AG04450 (cell line): ENCODE measurements at regions not wholly inside any gene's neighbourhood (a gene's known extent, or its start where the extent isn't known, plus 50 kb on each side); places are given as distances from the start of the nearest gene placed in this dataset.
A peak's percentile ranks its signal among the peaks of the same experiment; 100 is the strongest.

Source experiments
- CTCF ChIA-PET: fragments of 300-600, 350-600 bp; formaldehyde crosslinking; extraction: SDS; loops from one replicate; lab custom pipeline; 2022; ENCODE audit warnings: antibody characterized with exemption, inconsistent platforms; lab: Charles Lee
- POLR2A ChIA-PET: fragments of 350-600 bp; formaldehyde crosslinking; extraction: SDS; loops from one replicate; lab custom pipeline; 2021; ENCODE audit warnings: antibody characterized with exemption, inconsistent platforms; lab: Yijun Ruan, JAX
- DNase-seq: peaks from one replicate; pipeline ENCODE4 v3.0.0-alpha.2; 2011; ENCODE audit warnings: low read depth, low spot score
- H3K27ac ChIP-seq: one replicate; pipeline ENCODE4 v1.5.1; 2012; ENCODE audit warnings: low read depth, low read length, control low read depth
- H3K27me3 ChIP-seq: one replicate; pipeline ENCODE4 v1.6.0; 2012; ENCODE audit warnings: low read length; ENCODE audit not compliant: control insufficient read depth, insufficient read depth
- H3K4me3 ChIP-seq: 2 replicates; pipeline ENCODE4 v1.5.1; 2011; ENCODE audit warnings: mild to moderate bottlenecking, low read depth, low read length, control low read depth
- H3K9me3 ChIP-seq: 2 replicates; pipeline ENCODE4 v1.5.1; 2012; ENCODE audit warnings: low read length; ENCODE audit not compliant: control insufficient read depth, insufficient read depth
- TF ChIP-seq, protein P1 (sequence below): IDR thresholded peaks from 2 replicates; pipeline ENCODE4 v1.5.1; 2011; ENCODE audit warnings: low read depth, low read length, control low read depth, inconsistent platforms

DNA sequence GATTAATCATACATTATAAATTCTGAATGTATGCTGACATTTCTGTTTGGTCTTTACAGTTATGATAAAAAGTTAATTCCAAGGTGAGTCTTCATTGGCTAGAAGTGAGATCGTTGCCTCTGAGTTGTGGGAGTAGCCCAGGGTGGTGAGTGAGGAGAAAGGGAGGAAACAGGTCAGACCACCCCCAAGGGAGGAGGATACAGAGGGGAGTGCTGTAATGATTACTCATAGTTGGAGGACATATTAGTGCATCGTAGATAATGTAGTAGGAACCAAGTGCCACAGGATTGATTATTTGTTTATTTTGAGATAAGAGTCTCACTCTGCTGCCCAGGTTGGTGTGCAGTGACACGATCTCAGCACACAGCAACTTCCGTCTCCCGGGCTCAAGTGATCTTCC lies 672.2 kb downstream of the INHBA start:
- H3K27ac ChIP-seq = no peak overlapping the region
- H3K4me3 ChIP-seq = no peak overlapping the region
- ChIA-PET CTCF (no interaction called here), POLR2A (no interaction called here)
- TF ChIP-seq, protein P1, sequence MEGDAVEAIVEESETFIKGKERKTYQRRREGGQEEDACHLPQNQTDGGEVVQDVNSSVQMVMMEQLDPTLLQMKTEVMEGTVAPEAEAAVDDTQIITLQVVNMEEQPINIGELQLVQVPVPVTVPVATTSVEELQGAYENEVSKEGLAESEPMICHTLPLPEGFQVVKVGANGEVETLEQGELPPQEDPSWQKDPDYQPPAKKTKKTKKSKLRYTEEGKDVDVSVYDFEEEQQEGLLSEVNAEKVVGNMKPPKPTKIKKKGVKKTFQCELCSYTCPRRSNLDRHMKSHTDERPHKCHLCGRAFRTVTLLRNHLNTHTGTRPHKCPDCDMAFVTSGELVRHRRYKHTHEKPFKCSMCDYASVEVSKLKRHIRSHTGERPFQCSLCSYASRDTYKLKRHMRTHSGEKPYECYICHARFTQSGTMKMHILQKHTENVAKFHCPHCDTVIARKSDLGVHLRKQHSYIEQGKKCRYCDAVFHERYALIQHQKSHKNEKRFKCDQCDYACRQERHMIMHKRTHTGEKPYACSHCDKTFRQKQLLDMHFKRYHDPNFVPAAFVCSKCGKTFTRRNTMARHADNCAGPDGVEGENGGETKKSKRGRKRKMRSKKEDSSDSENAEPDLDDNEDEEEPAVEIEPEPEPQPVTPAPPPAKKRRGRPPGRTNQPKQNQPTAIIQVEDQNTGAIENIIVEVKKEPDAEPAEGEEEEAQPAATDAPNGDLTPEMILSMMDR = no peak
- H3K9me3 ChIP-seq = no peaks in the 10 kb centered on the region; the same call in 1 of the 2 replicates
- no peaks in the 10 kb centered on the region for H3K27me3 ChIP-seq
- no peak for DNase-seq

- Histone ChIP-seq H3K4me3 (no peak overlapping the region), H3K9me3 (no peaks in the 10 kb centered on the region), H3K27me3 (no peaks in the 10 kb centered on the region), H3K27ac (peak overlapping the region; percentile 79)
- DNase-seq = peak; percentile 86
- TF ChIP-seq, protein P1 = no peak
- ChIA-PET POLR2A (no interaction called here), CTCF (no interaction called here)
Measured at GRCh38 chr7:41029072-41029499, 673.8 kb downstream of the INHBA start.

- POLR2A ChIA-PET = no interaction called here
- Histone ChIP-seq H3K27ac (peak overlapping the region; percentile 79), H3K9me3 (no peaks in the 10 kb centered on the region), H3K27me3 (no peaks in the 10 kb centered on the region), H3K4me3 (no peak overlapping the region)
- DNase-seq = no peak
- CTCF ChIA-PET = no interaction called here
- TF ChIP-seq, protein P1 = no peak
Measured at GRCh38 chr7:41028580-41028979, 674.3 kb downstream of the INHBA start.

DNA sequence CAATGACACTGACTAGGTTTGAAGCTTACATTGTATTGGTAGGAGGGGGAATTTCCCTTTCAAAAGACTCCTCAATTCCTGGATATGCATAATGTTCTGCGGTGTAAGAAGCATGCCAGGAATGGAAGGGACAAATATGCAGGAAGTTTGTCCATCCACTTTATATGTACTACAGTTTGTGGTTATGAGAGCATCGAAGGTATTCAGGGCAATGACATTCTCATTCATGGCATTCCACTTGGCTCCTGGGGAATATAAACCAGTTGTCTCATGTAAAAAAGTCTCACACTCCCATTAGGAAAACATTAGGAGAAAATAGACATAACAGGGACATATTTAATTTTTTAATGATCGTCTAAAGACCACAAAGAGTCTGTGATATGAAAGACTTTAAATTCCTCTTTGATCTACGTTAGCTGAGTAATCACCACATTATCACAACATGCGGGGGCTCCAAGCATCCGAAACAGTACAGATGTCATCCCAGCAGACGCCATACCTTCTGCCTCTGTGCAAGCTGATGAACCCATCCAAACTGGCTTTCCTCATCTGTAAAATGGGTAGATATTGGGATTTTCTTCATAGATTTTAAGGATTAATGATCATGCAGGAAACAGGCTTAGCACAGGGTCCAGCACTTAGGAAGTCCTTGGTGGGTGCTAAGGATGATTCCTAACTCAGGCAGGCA lies 675.3 kb downstream of the INHBA start:
- TF ChIP-seq, protein P1 = no peak
- H3K9me3 ChIP-seq = 0 out of 2 replicates have a peak, but pooled peaks cover 3% of the 10 kb centered on the region
- peak; percentile 88 for DNase-seq
- ChIA-PET CTCF (no interaction called here), POLR2A (no interaction called here)
- H3K27me3 ChIP-seq = no peaks in the 10 kb centered on the region
- peak overlapping the region; percentile 74 for H3K27ac ChIP-seq
- H3K4me3 ChIP-seq = no peak overlapping the region

GRCh38 chr7:41024126-41024525 lies 678.8 kb downstream of the INHBA start:
- TF ChIP-seq, protein P1 = no peak
- no peaks in the 10 kb centered on the region for H3K27me3 ChIP-seq
- H3K4me3 ChIP-seq = no peak overlapping the region
- DNase-seq = no peak
- ChIA-PET CTCF (no interaction called here), POLR2A (no interaction called here)
- 0 out of 2 replicates have a peak, but pooled peaks cover 3% of the 10 kb centered on the region for H3K9me3 ChIP-seq
- no peak overlapping the region for H3K27ac ChIP-seq
